ENCODE measurements at regions not wholly inside any gene's neighbourhood (a gene's known extent, or its start where the extent isn't known, plus 50 kb on each side); places are given as distances from the start of the nearest gene placed in this dataset.

- Histone ChIP-seq H3K9me2 (ENCODE audit: low read depth, low read length) (no peaks in the 10 kb centered on the region), H3K9me3 (ENCODE audit: low read length) (no peaks in the 10 kb centered on the region), H3K27me3 (ENCODE audit: insufficient read depth, low read length) (no peaks in the 10 kb centered on the region), H3K36me3 (ENCODE audit: insufficient read depth, low read length) (no peaks in the 10 kb centered on the region), H2AFZ (ENCODE audit: low read length) (no peak overlapping the region), H4K20me1 (ENCODE audit: insufficient read depth, low read length) (no peaks in the 10 kb centered on the region), H3K4me3 (ENCODE audit: low read depth, low read length, poor library complexity, severe bottlenecking) (no peak overlapping the region), H3K27ac (ENCODE audit: low read depth, low read length, poor library complexity, severe bottlenecking) (no peak overlapping the region), H3K4me1 (ENCODE audit: insufficient read depth, low read length, severe bottlenecking) (no peaks in the 10 kb centered on the region), H3K4me2 (ENCODE audit: low read length) (no peak overlapping the region), H3F3A (ENCODE audit: insufficient read depth, low read length) (no peaks in the 10 kb centered on the region), H3K9ac (ENCODE audit: low read length) (no peak overlapping the region), H3K79me2 (ENCODE audit: insufficient read depth, low read length) (no peaks in the 10 kb centered on the region)
- TF ChIP-seq CTCF (IDR thresholded peaks at IDR 0.05; ENCODE audit: low read length) (no peak), EZH2 (IDR thresholded peaks at IDR 0.05; ENCODE audit: borderline replicate concordance, low read length) (no peak)
Measured at GRCh38 chr13:78147905-78148304, 229.3 kb upstream of the EDNRB start.

- no peak overlapping the region for H3K4me2 ChIP-seq (ENCODE audit: low read length)
- TF ChIP-seq EZH2 (IDR thresholded peaks at IDR 0.05; ENCODE audit: borderline replicate concordance, low read length) (no peak), CTCF (IDR thresholded peaks at IDR 0.05; ENCODE audit: low read length) (no peak)
- no peak overlapping the region for H3K4me3 ChIP-seq (ENCODE audit: low read depth, low read length, poor library complexity, severe bottlenecking)
- no peaks in the 10 kb centered on the region for H3K9me3 ChIP-seq (ENCODE audit: low read length)
- no peaks in the 10 kb centered on the region for H3K36me3 ChIP-seq (ENCODE audit: insufficient read depth, low read length)
- no peak overlapping the region for H3K27ac ChIP-seq (ENCODE audit: low read depth, low read length, poor library complexity, severe bottlenecking)
- no peaks in the 10 kb centered on the region for H3K27me3 ChIP-seq (ENCODE audit: insufficient read depth, low read length)
- H4K20me1 ChIP-seq (ENCODE audit: insufficient read depth, low read length), result no peaks in the 10 kb centered on the region
- H3K9ac ChIP-seq (ENCODE audit: low read length), result no peak overlapping the region
- H3K4me1 ChIP-seq (ENCODE audit: insufficient read depth, low read length, severe bottlenecking), result no peaks in the 10 kb centered on the region
- H3K79me2 ChIP-seq (ENCODE audit: insufficient read depth, low read length), result no peaks in the 10 kb centered on the region
- no peaks in the 10 kb centered on the region for H3K9me2 ChIP-seq (ENCODE audit: low read depth, low read length)
- H3F3A ChIP-seq (ENCODE audit: insufficient read depth, low read length), result no peaks in the 10 kb centered on the region
- H2AFZ ChIP-seq (ENCODE audit: low read length), result no peak overlapping the region
Measured at GRCh38 chr13:78145276-78145675, 226.6 kb upstream of the EDNRB start.

- Histone ChIP-seq H2AFZ (ENCODE audit: low read length) (no peak overlapping the region), H3K4me2 (ENCODE audit: low read length) (no peak overlapping the region), H3K79me2 (ENCODE audit: insufficient read depth, low read length) (no peaks in the 10 kb centered on the region), H3K9me3 (ENCODE audit: low read length) (no peaks in the 10 kb centered on the region), H3K27ac (ENCODE audit: low read depth, low read length, poor library complexity, severe bottlenecking) (no peak overlapping the region), H3F3A (ENCODE audit: insufficient read depth, low read length) (no peaks in the 10 kb centered on the region), H3K9me2 (ENCODE audit: low read depth, low read length) (no peaks in the 10 kb centered on the region), H3K4me1 (ENCODE audit: insufficient read depth, low read length, severe bottlenecking) (peaks cover 8% of the 10 kb centered on the region), H3K9ac (ENCODE audit: low read length) (no peak overlapping the region), H3K36me3 (ENCODE audit: insufficient read depth, low read length) (no peaks in the 10 kb centered on the region), H3K4me3 (ENCODE audit: low read depth, low read length, poor library complexity, severe bottlenecking) (no peak overlapping the region), H3K27me3 (ENCODE audit: insufficient read depth, low read length) (no peaks in the 10 kb centered on the region), H4K20me1 (ENCODE audit: insufficient read depth, low read length) (no peaks in the 10 kb centered on the region)
- TF ChIP-seq CTCF (IDR thresholded peaks at IDR 0.05; ENCODE audit: low read length) (no peak), EZH2 (IDR thresholded peaks at IDR 0.05; ENCODE audit: borderline replicate concordance, low read length) (no peak)
Measured at GRCh38 chr13:78139765-78140164, 221.1 kb upstream of the EDNRB start.

Data from OCI-LY1 (cell line).